WTC11 (cell line): ENCODE measurements at regions not wholly inside any gene's neighbourhood (a gene's known extent, or its start where the extent isn't known, plus 50 kb on each side); places are given as distances from the start of the nearest gene placed in this dataset.

Experiments used
- ATAC-seq: fragments of 200-7000 bp; cut with Tn5 transposase; 2 replicates; pipeline ENCODE4 v1.10.0; 2021; ENCODE audit warnings: mild to moderate bottlenecking, moderate library complexity
- CTCF ChIA-PET: fragments of 300-600 bp; sonication (Branson Sonifier 250); formaldehyde crosslinking; loops from one replicate; lab custom pipeline; 2021; ENCODE audit warnings: antibody characterized with exemption; lab: Charles Lee
- POLR2A ChIA-PET: fragments of 350-600 bp; sonication (Branson Sonifier 250); formaldehyde crosslinking; loops from one replicate; lab custom pipeline; 2021; ENCODE audit warnings: antibody characterized with exemption; lab: Charles Lee
- DNase-seq: peaks from one replicate; pipeline ENCODE4 v3.0.0; 2021; ENCODE audit warnings: low spot score
- H3K27ac Mint-ChIP-seq: 2 replicates; pipeline ENCODE4 v1.8.0; 2021; ENCODE audit warnings: mixed read lengths
- H3K27me3 Mint-ChIP-seq: 2 replicates; pipeline ENCODE4 v1.8.0; 2021; ENCODE audit warnings: low read depth, mild to moderate bottlenecking, moderate library complexity, mixed read lengths
- H3K36me3 Mint-ChIP-seq: 2 replicates; pipeline ENCODE4 v1.8.0; 2021; ENCODE audit warnings: mixed read lengths
- H3K4me1 Mint-ChIP-seq: 2 replicates; pipeline ENCODE4 v1.8.0; 2022; ENCODE audit warnings: mixed read lengths
- H3K4me3 Mint-ChIP-seq: 2 replicates; pipeline ENCODE4 v1.8.0; 2021; ENCODE audit warnings: mild to moderate bottlenecking, moderate library complexity, mixed read lengths
- H3K9me3 Mint-ChIP-seq: 2 replicates; pipeline ENCODE4 v1.8.0; 2021; ENCODE audit warnings: mixed read lengths
- AR ChIP-seq: fragments of 250-450 bp; sonication (Bioruptor Pico); IDR thresholded peaks from 2 replicates; pipeline ENCODE4 v1.9.0; 2021; ENCODE audit warnings: mild to moderate bottlenecking
- CBFB ChIP-seq: sonication (generic); formaldehyde crosslinking; IDR thresholded peaks from 2 replicates; pipeline ENCODE4 v1.8.1; 2022; ENCODE audit warnings: mild to moderate bottlenecking, low read depth, missing genetic modification reagents
- EMX1 ChIP-seq: fragments of 250-450 bp; sonication (Bioruptor Pico); IDR thresholded peaks from 2 replicates; pipeline ENCODE4 v1.8.0; 2021; ENCODE audit warnings: mild to moderate bottlenecking
- FOXJ3 ChIP-seq: sonication (generic); formaldehyde crosslinking; IDR thresholded peaks from 2 replicates; pipeline ENCODE4 v1.9.0; 2021; ENCODE audit warnings: missing genetic modification reagents, mild to moderate bottlenecking, borderline replicate concordance
- FOXK1 ChIP-seq: sonication (generic); formaldehyde crosslinking; IDR thresholded peaks from 2 replicates; pipeline ENCODE4 v1.8.0; 2022; ENCODE audit warnings: mild to moderate bottlenecking, moderate library complexity, missing genetic modification reagents
- GTF2I ChIP-seq: fragments of 250-450 bp; sonication (Bioruptor Pico); conservative IDR thresholded peaks from 2 replicates; pipeline ENCODE4 v1.4.0; 2021; ENCODE audit warnings: mild to moderate bottlenecking
- MAX ChIP-seq: sonication (generic); formaldehyde crosslinking; IDR thresholded peaks from 2 replicates; pipeline ENCODE4 v1.8.0; 2022; ENCODE audit warnings: mild to moderate bottlenecking, missing genetic modification reagents
- NFE2L1 ChIP-seq: sonication (generic); formaldehyde crosslinking; IDR thresholded peaks from 2 replicates; pipeline ENCODE4 v1.8.1; 2023; ENCODE audit warnings: missing genetic modification reagents
- NR3C1 ChIP-seq: sonication (generic); formaldehyde crosslinking; conservative IDR thresholded peaks from 2 replicates; pipeline ENCODE4 v1.8.1; 2023; ENCODE audit warnings: low read depth, mild to moderate bottlenecking, missing genetic modification reagents
- RORB ChIP-seq: fragments of 250-450 bp; sonication (Bioruptor Pico); IDR thresholded peaks from 2 replicates; pipeline ENCODE4 v1.9.0; 2021; ENCODE audit warnings: mild to moderate bottlenecking
- SMAD4 ChIP-seq: sonication (generic); formaldehyde crosslinking; IDR thresholded peaks from 2 replicates; pipeline ENCODE4 v1.8.0; 2022; ENCODE audit warnings: mild to moderate bottlenecking, missing genetic modification reagents
- TEAD1 ChIP-seq: sonication (generic); formaldehyde crosslinking; IDR thresholded peaks from 2 replicates; pipeline ENCODE4 v1.8.0; 2022; ENCODE audit warnings: mild to moderate bottlenecking, missing genetic modification reagents
- ZNF219 ChIP-seq: sonication (generic); formaldehyde crosslinking; IDR thresholded peaks from 2 replicates; pipeline ENCODE4 v1.8.0; 2023; ENCODE audit warnings: missing genetic modification reagents, mild to moderate bottlenecking, borderline replicate concordance
- ZNF396 ChIP-seq: fragments of 250-450 bp; sonication (Bioruptor Pico); IDR thresholded peaks from 2 replicates; pipeline ENCODE4 v1.8.0; 2021; ENCODE audit warnings: mild to moderate bottlenecking, moderate library complexity, borderline replicate concordance
- TF ChIP-seq, protein P1 (sequence below): sonication (generic); formaldehyde crosslinking; IDR thresholded peaks from 2 replicates; pipeline ENCODE4 v1.8.0; 2022; ENCODE audit warnings: mild to moderate bottlenecking, missing genetic modification reagents
- TF ChIP-seq, protein P2 (sequence below): fragments of 250-450 bp; sonication (Bioruptor Pico); IDR thresholded peaks from 2 replicates; pipeline ENCODE4 v1.8.0; 2021; ENCODE audit warnings: mild to moderate bottlenecking
- TF ChIP-seq, protein P3 (sequence below): sonication (generic); formaldehyde crosslinking; conservative IDR thresholded peaks from 2 replicates; pipeline ENCODE4 v1.8.1; 2023; ENCODE audit warnings: mild to moderate bottlenecking, low read depth, missing genetic modification reagents, moderate library complexity

- H3K9me3 Mint-ChIP-seq: peaks cover 6% of the 10 kb centered on the region
- no peak overlapping the region for H3K27ac Mint-ChIP-seq
- H3K4me1 Mint-ChIP-seq: peaks cover 19% of the 10 kb centered on the region
- CTCF ChIA-PET: no interaction called here
- POLR2A ChIA-PET: interaction anchor here (0.7 kb wide), 1 partner anchor 22 kb away, joined by 3 read pairs; no protein-coding TSS in a partner anchor
- no peaks in the 10 kb centered on the region for H3K27me3 Mint-ChIP-seq
- H3K4me3 Mint-ChIP-seq: no peak overlapping the region
- TF ChIP-seq TEAD1: no peak
- no peak for ATAC-seq
- no peak for DNase-seq
- peaks cover 2% of the 10 kb centered on the region; the same call in 1 of the 2 replicates for H3K36me3 Mint-ChIP-seq
These were observed 416.8 kb downstream of the TUSC1 start for GRCh38 chr9:25261445-25261844.

- CTCF ChIA-PET: no interaction called here
- no peak overlapping the region for H3K27ac Mint-ChIP-seq
- no peak for TF ChIP-seq CBFB
- no peak for TF ChIP-seq GTF2I
- no peak for TF ChIP-seq RORB (CRISPR knock-in tag)
- TF ChIP-seq, protein P1, sequence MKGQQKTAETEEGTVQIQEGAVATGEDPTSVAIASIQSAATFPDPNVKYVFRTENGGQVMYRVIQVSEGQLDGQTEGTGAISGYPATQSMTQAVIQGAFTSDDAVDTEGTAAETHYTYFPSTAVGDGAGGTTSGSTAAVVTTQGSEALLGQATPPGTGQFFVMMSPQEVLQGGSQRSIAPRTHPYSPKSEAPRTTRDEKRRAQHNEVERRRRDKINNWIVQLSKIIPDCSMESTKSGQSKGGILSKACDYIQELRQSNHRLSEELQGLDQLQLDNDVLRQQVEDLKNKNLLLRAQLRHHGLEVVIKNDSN (CRISPR knock-in tag): no peak
- TF ChIP-seq, protein P2, sequence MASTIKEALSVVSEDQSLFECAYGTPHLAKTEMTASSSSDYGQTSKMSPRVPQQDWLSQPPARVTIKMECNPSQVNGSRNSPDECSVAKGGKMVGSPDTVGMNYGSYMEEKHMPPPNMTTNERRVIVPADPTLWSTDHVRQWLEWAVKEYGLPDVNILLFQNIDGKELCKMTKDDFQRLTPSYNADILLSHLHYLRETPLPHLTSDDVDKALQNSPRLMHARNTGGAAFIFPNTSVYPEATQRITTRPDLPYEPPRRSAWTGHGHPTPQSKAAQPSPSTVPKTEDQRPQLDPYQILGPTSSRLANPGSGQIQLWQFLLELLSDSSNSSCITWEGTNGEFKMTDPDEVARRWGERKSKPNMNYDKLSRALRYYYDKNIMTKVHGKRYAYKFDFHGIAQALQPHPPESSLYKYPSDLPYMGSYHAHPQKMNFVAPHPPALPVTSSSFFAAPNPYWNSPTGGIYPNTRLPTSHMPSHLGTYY (CRISPR knock-in tag): no peak
- TF ChIP-seq AR (CRISPR knock-in tag): no peak
- TF ChIP-seq EMX1 (CRISPR knock-in tag): no peak
- TF ChIP-seq ZNF396 (CRISPR knock-in tag): no peak
- TF ChIP-seq, protein P3, sequence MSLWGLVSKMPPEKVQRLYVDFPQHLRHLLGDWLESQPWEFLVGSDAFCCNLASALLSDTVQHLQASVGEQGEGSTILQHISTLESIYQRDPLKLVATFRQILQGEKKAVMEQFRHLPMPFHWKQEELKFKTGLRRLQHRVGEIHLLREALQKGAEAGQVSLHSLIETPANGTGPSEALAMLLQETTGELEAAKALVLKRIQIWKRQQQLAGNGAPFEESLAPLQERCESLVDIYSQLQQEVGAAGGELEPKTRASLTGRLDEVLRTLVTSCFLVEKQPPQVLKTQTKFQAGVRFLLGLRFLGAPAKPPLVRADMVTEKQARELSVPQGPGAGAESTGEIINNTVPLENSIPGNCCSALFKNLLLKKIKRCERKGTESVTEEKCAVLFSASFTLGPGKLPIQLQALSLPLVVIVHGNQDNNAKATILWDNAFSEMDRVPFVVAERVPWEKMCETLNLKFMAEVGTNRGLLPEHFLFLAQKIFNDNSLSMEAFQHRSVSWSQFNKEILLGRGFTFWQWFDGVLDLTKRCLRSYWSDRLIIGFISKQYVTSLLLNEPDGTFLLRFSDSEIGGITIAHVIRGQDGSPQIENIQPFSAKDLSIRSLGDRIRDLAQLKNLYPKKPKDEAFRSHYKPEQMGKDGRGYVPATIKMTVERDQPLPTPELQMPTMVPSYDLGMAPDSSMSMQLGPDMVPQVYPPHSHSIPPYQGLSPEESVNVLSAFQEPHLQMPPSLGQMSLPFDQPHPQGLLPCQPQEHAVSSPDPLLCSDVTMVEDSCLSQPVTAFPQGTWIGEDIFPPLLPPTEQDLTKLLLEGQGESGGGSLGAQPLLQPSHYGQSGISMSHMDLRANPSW (CRISPR knock-in tag): no peak
- no peak for TF ChIP-seq NFE2L1 (CRISPR knock-in tag)
- no peak for TF ChIP-seq ZNF219
- TF ChIP-seq MAX: no peak
- TF ChIP-seq NR3C1 (CRISPR knock-in tag): no peak
- TF ChIP-seq FOXK1: no peak
- TF ChIP-seq FOXJ3 (CRISPR knock-in tag): no peak
- TF ChIP-seq, all 79 proteins: peak for 0
- no peak for ATAC-seq
- Mint-ChIP-seq H3K4me3 (no peak overlapping the region), H3K36me3 (peaks cover 3% of the 10 kb centered on the region; the same call in 1 of the 2 replicates), H3K27me3 (no peaks in the 10 kb centered on the region), H3K4me1 (peaks cover 19% of the 10 kb centered on the region), H3K9me3 (peaks cover 8% of the 10 kb centered on the region)
- DNase-seq: no peak
- POLR2A ChIA-PET: no interaction called here
These were observed 418.2 kb downstream of the TUSC1 start for GRCh38 chr9:25260046-25260445.

- Mint-ChIP-seq H3K4me1 (no peaks in the 10 kb centered on the region), H3K27ac (no peak overlapping the region), H3K36me3 (peaks cover 3% of the 10 kb centered on the region; the same call in 1 of the 2 replicates), H3K27me3 (no peaks in the 10 kb centered on the region), H3K9me3 (peaks cover 14% of the 10 kb centered on the region), H3K4me3 (no peak overlapping the region)
- POLR2A ChIA-PET: no interaction called here
- TF ChIP-seq SMAD4 (CRISPR knock-in tag): no peak
- CTCF ChIA-PET: no interaction called here
- ATAC-seq: no peak
- no peak for DNase-seq
These were observed 423.0 kb downstream of the TUSC1 start for GRCh38 chr9:25255216-25255615.
